HCT116 (cell line): ENCODE measurements at regions not wholly inside any gene's neighbourhood (a gene's known extent, or its start where the extent isn't known, plus 50 kb on each side); places are given as distances from the start of the nearest gene placed in this dataset.

ENCODE experiments used
- ATAC-seq: fragments of 200-7000 bp; cut with Tn5 transposase; 2 replicates; pipeline ENCODE4 v1.9.1; 2020; ENCODE audit warnings: mild to moderate bottlenecking, moderate library complexity
- BruUV-seq: library from RNA; stranded (reverse); fragments of 400-500 nt; replicated peaks from 2 replicates; lab custom pipeline; 2021; lab: Mats Ljungman, UMichigan
- CTCF ChIA-PET: fragments of 300-600 bp; sonication (Branson Sonifier 250); formaldehyde crosslinking; loops from one replicate; lab custom pipeline; 2021; ENCODE audit warnings: antibody characterized with exemption; lab: Charles Lee
- POLR2A ChIA-PET: fragments of 300-600, 350-600 bp; sonication (Branson Sonifier 250); formaldehyde crosslinking; loops from one replicate; lab custom pipeline; 2021; ENCODE audit warnings: antibody characterized with exemption; lab: Charles Lee
- RAD21 ChIA-PET, 2 experiments: fragments of 300-600 bp; sonication (Branson Sonifier 250); formaldehyde crosslinking; loops; one replicate each; lab custom pipeline; 2023; ENCODE audit warnings: low total read pairs in 2 of 2; ENCODE audit not compliant: uncharacterized antibody in 2 of 2, unreplicated experiment in 2 of 2, low non-redundant PET in 1 of 2; lab: Charles Lee
- DNase-seq: peaks from one replicate; pipeline ENCODE4 v3.0.0-alpha.2; 2010; ENCODE audit warnings: low read depth, low spot score
- H2AFZ ChIP-seq: fragments of 200-600 bp; shearing (Covaris generic), sonication (generic); 2 replicates; pipeline ENCODE4 v1.6.1; 2017; ENCODE audit warnings: low read depth, mixed run types, mixed read lengths, antibody characterized with exemption, low read length; ENCODE audit not compliant: poor library complexity, severe bottlenecking
- H3K27ac ChIP-seq: 2 replicates; pipeline ENCODE4 v1.5.1; 2012; ENCODE audit warnings: low read depth, low read length
- H3K27me3 ChIP-seq: fragments of 200-600 bp; sonication (generic); 2 replicates; pipeline ENCODE4 v1.6.1; 2016; ENCODE audit warnings: mixed run types, low read length, mixed read lengths; ENCODE audit not compliant: insufficient read depth
- H3K36me3 ChIP-seq, 2 experiments: fragments of 200-500 bp in 1 of 2; fragments of 200-600 bp in 1 of 2; sonication (Bioruptor generic) in 1 of 2; sonication (generic) in 1 of 2; 2 replicates each; pipeline versions ENCODE4 v1.5.1 to v1.6.1; 2014 to 2016; ENCODE audit warnings: low read length in 2 of 2, inconsistent platforms in 1 of 2, mixed read lengths in 1 of 2, mixed run types in 1 of 2; ENCODE audit not compliant: insufficient read depth in 2 of 2, control insufficient read depth in 1 of 2
- H3K4me1 ChIP-seq, 2 experiments: fragments of 200-600 bp in 1 of 2; sonication (generic) in 1 of 2; 2 replicates each; pipeline versions ENCODE4 v1.5.1 to v1.6.1; 2012 to 2017; ENCODE audit warnings: low read length in 2 of 2, inconsistent platforms in 1 of 2, mild to moderate bottlenecking in 1 of 2, mixed read lengths in 1 of 2, mixed run types in 1 of 2, moderate library complexity in 1 of 2; ENCODE audit not compliant: insufficient read depth in 2 of 2, control insufficient read depth in 1 of 2
- H3K4me2 ChIP-seq: fragments of 200-600 bp; sonication (generic); 2 replicates; pipeline ENCODE4 v1.6.1; 2017; ENCODE audit warnings: mixed run types, low read length, mixed read lengths
- H3K4me3 ChIP-seq, 2 experiments: fragments of 200-600 bp in 1 of 2; sonication (generic) in 1 of 2; replicated peaks in 1 of 2; 2 replicates each; pipeline ENCODE4 v1.5.1; 2011 to 2016; ENCODE audit warnings: low read length in 2 of 2, control low read depth in 1 of 2, low read depth in 1 of 2, mild to moderate bottlenecking in 1 of 2, mixed read lengths in 1 of 2, mixed run types in 1 of 2
- H3K79me2 ChIP-seq: fragments of 200-600 bp; sonication (generic); 2 replicates; pipeline ENCODE4 v1.6.1; 2017; ENCODE audit warnings: mild to moderate bottlenecking, mixed run types, low read length, moderate library complexity, mixed read lengths; ENCODE audit not compliant: insufficient read depth
- H3K9ac ChIP-seq: fragments of 200-600 bp; sonication (generic); 2 replicates; pipeline ENCODE4 v1.6.1; 2016; ENCODE audit warnings: low read length, mixed read lengths
- H3K9me2 ChIP-seq: fragments of 200-600 bp; sonication (generic), shearing (Covaris generic); 2 replicates; pipeline ENCODE4 v1.6.1; 2017; ENCODE audit warnings: mixed run types, mild to moderate bottlenecking, moderate library complexity; ENCODE audit not compliant: insufficient read depth
- H3K9me3 ChIP-seq, 2 experiments: fragments of 200-500 bp in 1 of 2; fragments of 200-600 bp in 1 of 2; sonication (Bioruptor generic) in 1 of 2; sonication (generic) in 1 of 2; 2 replicates each; pipeline ENCODE4 v1.6.1; 2014 to 2017; ENCODE audit warnings: low read length in 2 of 2, mixed read lengths in 2 of 2, inconsistent platforms in 1 of 2, low read depth in 1 of 2, mild to moderate bottlenecking in 1 of 2, mixed run types in 1 of 2, moderate library complexity in 1 of 2; ENCODE audit not compliant: control insufficient read depth in 1 of 2, insufficient read depth in 1 of 2
- H4K20me1 ChIP-seq: fragments of 200-600 bp; sonication (generic), shearing (Covaris generic); 2 replicates; pipeline ENCODE4 v1.6.1; 2017; ENCODE audit warnings: mixed run types, mild to moderate bottlenecking, moderate library complexity; ENCODE audit not compliant: insufficient read depth
- CEBPB ChIP-seq: IDR thresholded peaks from 2 replicates; pipeline ENCODE4 v1.6.1; 2012; ENCODE audit warnings: low read depth
- CTCF ChIP-seq, 3 experiments: fragments of 200-600 bp in 1 of 3; sonication (generic) in 1 of 3; IDR thresholded peaks in 2 of 3; conservative IDR thresholded peaks in 1 of 3; 2 replicates each; pipeline ENCODE4 v1.5.1; 2012 to 2017; ENCODE audit warnings: low read depth in 2 of 3, low read length in 2 of 3, antibody characterized with exemption in 1 of 3, borderline replicate concordance in 1 of 3, control low read depth in 1 of 3, mild to moderate bottlenecking in 1 of 3, mixed read lengths in 1 of 3, mixed run types in 1 of 3, moderate library complexity in 1 of 3; ENCODE audit not compliant: insufficient read depth in 1 of 3
- EGR1 ChIP-seq: IDR thresholded peaks from 2 replicates; pipeline ENCODE4 v1.6.1; 2012; ENCODE audit warnings: low read depth
- EZH2phosphoT487 ChIP-seq: fragments of 200-600 bp; IDR thresholded peaks from 2 replicates; pipeline ENCODE4 v1.6.1; 2018; ENCODE audit warnings: antibody characterized with exemption, borderline replicate concordance
- JUND ChIP-seq: IDR thresholded peaks from 2 replicates; pipeline ENCODE4 v1.6.1; 2012
- POLR2A ChIP-seq: IDR thresholded peaks from 2 replicates; pipeline ENCODE4 v1.7.0; 2011; ENCODE audit warnings: borderline replicate concordance; ENCODE audit not compliant: insufficient read depth, insufficient read length; ENCODE audit errors: extremely low read depth
- POLR2AphosphoS5 ChIP-seq: IDR thresholded peaks from 2 replicates; pipeline ENCODE4 v1.6.1; 2011; ENCODE audit warnings: mild to moderate bottlenecking, low read depth, low read length, moderate library complexity
- RAD21 ChIP-seq: IDR thresholded peaks from 2 replicates; pipeline ENCODE4 v1.6.1; 2012; ENCODE audit warnings: low read depth, mild to moderate bottlenecking
- SP1 ChIP-seq: IDR thresholded peaks from 2 replicates; pipeline ENCODE4 v1.6.1; 2012; ENCODE audit warnings: low read depth
- SRF ChIP-seq: IDR thresholded peaks from 2 replicates; pipeline ENCODE4 v1.6.1; 2012; ENCODE audit warnings: low read depth
- TCF7L2 ChIP-seq: IDR thresholded peaks from 2 replicates; pipeline ENCODE4 v1.7.0; 2011; ENCODE audit warnings: borderline replicate concordance, inconsistent platforms; ENCODE audit not compliant: insufficient read depth, insufficient read length; ENCODE audit errors: extremely low read depth
- YY1 ChIP-seq: IDR thresholded peaks from 2 replicates; pipeline ENCODE4 v1.6.1; 2011; ENCODE audit warnings: low read length, low read depth, moderate library complexity, mild to moderate bottlenecking; ENCODE audit not compliant: insufficient replicate concordance; ENCODE audit errors: extremely low read depth
- ZNF274 ChIP-seq: fragments of 200-500 bp; sonication (Bioruptor generic); IDR thresholded peaks from 2 replicates; pipeline ENCODE4 v1.6.1; 2014; ENCODE audit warnings: mild to moderate bottlenecking, low read depth, low read length, inconsistent platforms
- intact Hi-C: fragments of 100-400 bp; cut with micrococcal nuclease; formaldehyde crosslinking; loops from 2 replicates; pipeline ENCODE4 v1.10.0; 2022
- TF ChIP-seq, protein P1 (sequence below): IDR thresholded peaks from 2 replicates; pipeline ENCODE4 v1.6.1; 2012

GRCh38 chr14:85439696-85440328 is 90.1 kb upstream of the FLRT2 start:
- H3K4me3 ChIP-seq, result no peak overlapping the region

More at GRCh38 chr14:85439696-85440328, 90.1 kb upstream of the FLRT2 start:
- intact Hi-C loops, result no loop called here
- DNase-seq, result no peak
- Histone ChIP-seq H3K27ac (no peak overlapping the region), H3K4me1 (no peaks in the 10 kb centered on the region), H3K4me2 (no peak overlapping the region), H3K27me3 (no peaks in the 10 kb centered on the region), H3K9me2 (no peaks in the 10 kb centered on the region), H3K79me2 (no peaks in the 10 kb centered on the region), H3K9ac (no peak overlapping the region), H4K20me1 (no peaks in the 10 kb centered on the region), H2AFZ (no peak overlapping the region)
- ChIA-PET CTCF (no interaction called here), POLR2A (no interaction called here), RAD21 (no interaction called here)
- no TSS peak for BruUV-seq
- TF ChIP-seq POLR2AphosphoS5, result no peak
- no peak for TF ChIP-seq JUND
- no peak for TF ChIP-seq SRF
- no peak for TF ChIP-seq ZNF274
- TF ChIP-seq CTCF (IDR thresholded peaks at IDR 0.05 in 2 of 3, conservative IDR thresholded peaks at IDR 0.05 in 1 of 3; ENCODE audit: borderline replicate concordance in 1 of 3, insufficient read depth in 1 of 3, low read depth in 2 of 3, low read length in 2 of 3), result no peak
- no peak for TF ChIP-seq POLR2A
- no peak for TF ChIP-seq CEBPB
- no peak for TF ChIP-seq YY1
- no peak for TF ChIP-seq SP1
- TF ChIP-seq EGR1, result no peak
- TF ChIP-seq TCF7L2, result no peak
- TF ChIP-seq, protein P1, sequence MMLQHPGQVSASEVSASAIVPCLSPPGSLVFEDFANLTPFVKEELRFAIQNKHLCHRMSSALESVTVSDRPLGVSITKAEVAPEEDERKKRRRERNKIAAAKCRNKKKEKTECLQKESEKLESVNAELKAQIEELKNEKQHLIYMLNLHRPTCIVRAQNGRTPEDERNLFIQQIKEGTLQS, result no peak
- no peak for TF ChIP-seq EZH2phosphoT487
- no peak for TF ChIP-seq RAD21
- TF ChIP-seq, all 23 proteins: peak for 0
- no peak for ATAC-seq
- Histone ChIP-seq H3K36me3 (no peaks in the 10 kb centered on the region), H3K9me3 (peaks cover 5 to 17% of the 10 kb centered on the region in 2 experiments; a peak in 2 of 4 replicates)
